Suprapubic skin (tissue), 4 donors: ENCODE measurements at regions not wholly inside any gene's neighbourhood (a gene's known extent, or its start where the extent isn't known, plus 50 kb on each side); places are given as distances from the start of the nearest gene placed in this dataset.

Experiments
- EP300 ChIP-seq: sonication (generic); formaldehyde crosslinking; IDR thresholded peaks from one replicate; pipeline ENCODE4 v1.6.1; 2017; ENCODE audit warnings: antibody characterized with exemption
- POLR2A ChIP-seq, 2 donors: fragments of 450-650 bp; IDR thresholded peaks; one replicate each; pipeline ENCODE4 v1.6.1; 2017; ENCODE audit warnings: antibody characterized with exemption in 2 of 2, mild to moderate bottlenecking in 2 of 2, moderate library complexity in 2 of 2
- POLR2AphosphoS5 ChIP-seq, 3 donors: sonication (generic); formaldehyde crosslinking; IDR thresholded peaks; one replicate each; pipeline ENCODE4 v1.6.1; 2017; ENCODE audit warnings: antibody characterized with exemption in 3 of 3
- TF ChIP-seq, protein P1 (sequence below), 2 donors: fragments of 200-600 bp in 1 of 2; fragments of 450-650 bp in 1 of 2; sonication (generic) in 1 of 2; IDR thresholded peaks; one replicate each; pipeline ENCODE4 v1.5.1; 2016 to 2019; ENCODE audit warnings: antibody characterized with exemption in 2 of 2, mild to moderate bottlenecking in 1 of 2, moderate library complexity in 1 of 2

DNA sequence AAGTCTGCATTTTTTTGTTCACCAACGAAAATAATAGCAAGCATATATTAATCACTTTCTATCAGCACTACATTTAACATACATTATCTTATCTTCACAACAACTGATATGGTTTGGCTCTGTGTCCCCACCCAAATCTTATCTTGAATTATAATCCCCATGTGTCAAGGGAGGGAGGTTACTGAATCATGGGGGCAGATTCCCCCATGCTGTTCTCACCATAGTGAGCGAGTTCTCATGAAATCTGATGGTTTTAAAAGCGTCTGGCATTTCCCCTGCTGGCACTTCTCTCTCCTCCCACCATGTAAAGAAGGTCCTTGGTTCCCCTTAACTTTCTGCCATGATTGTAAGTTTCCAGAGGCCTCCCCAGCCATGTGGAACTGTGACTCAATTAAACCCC lies 235.7 kb upstream of the RXFP2 start:
- TF ChIP-seq POLR2A (IDR thresholded peaks at IDR 0.05) = no peak
- TF ChIP-seq, protein P1, sequence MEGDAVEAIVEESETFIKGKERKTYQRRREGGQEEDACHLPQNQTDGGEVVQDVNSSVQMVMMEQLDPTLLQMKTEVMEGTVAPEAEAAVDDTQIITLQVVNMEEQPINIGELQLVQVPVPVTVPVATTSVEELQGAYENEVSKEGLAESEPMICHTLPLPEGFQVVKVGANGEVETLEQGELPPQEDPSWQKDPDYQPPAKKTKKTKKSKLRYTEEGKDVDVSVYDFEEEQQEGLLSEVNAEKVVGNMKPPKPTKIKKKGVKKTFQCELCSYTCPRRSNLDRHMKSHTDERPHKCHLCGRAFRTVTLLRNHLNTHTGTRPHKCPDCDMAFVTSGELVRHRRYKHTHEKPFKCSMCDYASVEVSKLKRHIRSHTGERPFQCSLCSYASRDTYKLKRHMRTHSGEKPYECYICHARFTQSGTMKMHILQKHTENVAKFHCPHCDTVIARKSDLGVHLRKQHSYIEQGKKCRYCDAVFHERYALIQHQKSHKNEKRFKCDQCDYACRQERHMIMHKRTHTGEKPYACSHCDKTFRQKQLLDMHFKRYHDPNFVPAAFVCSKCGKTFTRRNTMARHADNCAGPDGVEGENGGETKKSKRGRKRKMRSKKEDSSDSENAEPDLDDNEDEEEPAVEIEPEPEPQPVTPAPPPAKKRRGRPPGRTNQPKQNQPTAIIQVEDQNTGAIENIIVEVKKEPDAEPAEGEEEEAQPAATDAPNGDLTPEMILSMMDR (IDR thresholded peaks at IDR 0.05) = no peak
- no peak for TF ChIP-seq EP300
- TF ChIP-seq POLR2AphosphoS5 (IDR thresholded peaks at IDR 0.05) = no peak
